ENCODE measurements at regions not wholly inside any gene's neighbourhood (a gene's known extent, or its start where the extent isn't known, plus 50 kb on each side); places are given as distances from the start of the nearest gene placed in this dataset.

- H3K36me3 Mint-ChIP-seq (ENCODE audit: insufficient read depth, unreplicated experiment): no peaks in the 10 kb centered on the region
- H3K4me3 Mint-ChIP-seq (ENCODE audit: low read depth, unreplicated experiment): no peak overlapping the region
- no TSS peak for BruUV-seq (replicated peaks)
- intact Hi-C loops (cut with micrococcal nuclease; ENCODE audit: unreplicated experiment): no loop called here
- no peak overlapping the region for H3K27ac Mint-ChIP-seq (ENCODE audit: unreplicated experiment)
- CTCF ChIA-PET: no interaction called here
- TF ChIP-seq CTCF (IDR thresholded peaks at IDR 0.05; ENCODE audit: unreplicated experiment): no peak
- H3K27me3 Mint-ChIP-seq (ENCODE audit: unreplicated experiment): no peaks in the 10 kb centered on the region
- no peaks in the 10 kb centered on the region for H3K9me3 Mint-ChIP-seq (ENCODE audit: low read depth, unreplicated experiment)
- no peaks in the 10 kb centered on the region for H3K4me1 Mint-ChIP-seq (ENCODE audit: low read depth, unreplicated experiment)
- no peak for DNase-seq
Measured at GRCh38 chr12:88377973-88378372, 202.3 kb downstream of the KITLG start.

- intact Hi-C loops (cut with micrococcal nuclease; ENCODE audit: unreplicated experiment): no loop called here
- CTCF ChIA-PET: no interaction called here
Measured at GRCh38 chr12:88381466-88381865, 198.8 kb downstream of the KITLG start.

GRCh38 chr12:88383405-88383804 is 196.9 kb downstream of the KITLG start:
- no TSS peak for BruUV-seq (replicated peaks)
- no peak for TF ChIP-seq CTCF (IDR thresholded peaks at IDR 0.05; ENCODE audit: unreplicated experiment)
- Mint-ChIP-seq H3K27ac (ENCODE audit: unreplicated experiment) (no peak overlapping the region), H3K4me1 (ENCODE audit: low read depth, unreplicated experiment) (no peaks in the 10 kb centered on the region), H3K27me3 (ENCODE audit: unreplicated experiment) (no peaks in the 10 kb centered on the region), H3K36me3 (ENCODE audit: insufficient read depth, unreplicated experiment) (no peaks in the 10 kb centered on the region), H3K9me3 (ENCODE audit: low read depth, unreplicated experiment) (no peaks in the 10 kb centered on the region), H3K4me3 (ENCODE audit: low read depth, unreplicated experiment) (no peak overlapping the region)
- no peak for DNase-seq
- CTCF ChIA-PET: no interaction called here
- intact Hi-C loops (cut with micrococcal nuclease; ENCODE audit: unreplicated experiment): no loop called here

More at GRCh38 chr12:88381466-88381865, 198.8 kb downstream of the KITLG start:
- no peak for DNase-seq
- no peak for TF ChIP-seq CTCF (IDR thresholded peaks at IDR 0.05; ENCODE audit: unreplicated experiment)
- H3K27me3 Mint-ChIP-seq (ENCODE audit: unreplicated experiment): no peaks in the 10 kb centered on the region
- H3K4me3 Mint-ChIP-seq (ENCODE audit: low read depth, unreplicated experiment): no peak overlapping the region
- H3K36me3 Mint-ChIP-seq (ENCODE audit: insufficient read depth, unreplicated experiment): no peaks in the 10 kb centered on the region
- H3K4me1 Mint-ChIP-seq (ENCODE audit: low read depth, unreplicated experiment): no peaks in the 10 kb centered on the region
- BruUV-seq (replicated peaks): no TSS peak
- no peaks in the 10 kb centered on the region for H3K9me3 Mint-ChIP-seq (ENCODE audit: low read depth, unreplicated experiment)
- no peak overlapping the region for H3K27ac Mint-ChIP-seq (ENCODE audit: unreplicated experiment)

GRCh38 chr12:88388566-88389540 is 191.4 kb downstream of the KITLG start:
- BruUV-seq (replicated peaks): no TSS peak
- DNase-seq: no peak
- H3K4me1 Mint-ChIP-seq (ENCODE audit: low read depth, unreplicated experiment): no peaks in the 10 kb centered on the region
- intact Hi-C loops (cut with micrococcal nuclease; ENCODE audit: unreplicated experiment): no loop called here
- no peak overlapping the region for H3K27ac Mint-ChIP-seq (ENCODE audit: unreplicated experiment)
- H3K36me3 Mint-ChIP-seq (ENCODE audit: insufficient read depth, unreplicated experiment): no peaks in the 10 kb centered on the region
- H3K9me3 Mint-ChIP-seq (ENCODE audit: low read depth, unreplicated experiment): no peaks in the 10 kb centered on the region
- TF ChIP-seq CTCF (IDR thresholded peaks at IDR 0.05; ENCODE audit: unreplicated experiment): no peak
- CTCF ChIA-PET: no interaction called here
- H3K27me3 Mint-ChIP-seq (ENCODE audit: unreplicated experiment): no peaks in the 10 kb centered on the region
- no peak overlapping the region for H3K4me3 Mint-ChIP-seq (ENCODE audit: low read depth, unreplicated experiment)

Measured in Calu3 (cell line).